Neuronal stem cell (in vitro differentiated cells): ENCODE measurements at regions not wholly inside any gene's neighbourhood (a gene's known extent, or its start where the extent isn't known, plus 50 kb on each side); places are given as distances from the start of the nearest gene placed in this dataset.

Experiments
- DNase-seq: peaks from one replicate; pipeline ENCODE4 v3.0.0-alpha.2; 2013; ENCODE audit warnings: low spot score
- H2AFZ ChIP-seq: one replicate; pipeline ENCODE4 v1.6.1; 2013; ENCODE audit warnings: mild to moderate bottlenecking, low read length, inconsistent platforms
- H2AK5ac ChIP-seq: 2 replicates; pipeline ENCODE4 v1.6.1; 2013; ENCODE audit warnings: low read depth, mild to moderate bottlenecking, inconsistent platforms, low read length, moderate library complexity, mixed read lengths
- H2BK120ac ChIP-seq: 2 replicates; pipeline ENCODE4 v1.6.1; 2013; ENCODE audit warnings: low read depth, mild to moderate bottlenecking, inconsistent platforms, low read length, moderate library complexity, mixed read lengths
- H2BK12ac ChIP-seq: one replicate; pipeline ENCODE4 v1.6.1; 2013; ENCODE audit warnings: low read length, inconsistent platforms
- H2BK15ac ChIP-seq: 2 replicates; pipeline ENCODE4 v1.6.1; 2013; ENCODE audit warnings: mild to moderate bottlenecking, low read length, inconsistent platforms, mixed read lengths
- H2BK5ac ChIP-seq: one replicate; pipeline ENCODE4 v1.6.1; 2013; ENCODE audit warnings: inconsistent platforms, mild to moderate bottlenecking, low read length, moderate library complexity
- H3K14ac ChIP-seq: one replicate; pipeline ENCODE4 v1.6.1; 2013; ENCODE audit warnings: low read length, inconsistent platforms
- H3K18ac ChIP-seq: 2 replicates; pipeline ENCODE4 v1.6.1; 2013; ENCODE audit warnings: low read length, inconsistent platforms
- H3K23ac ChIP-seq: 2 replicates; pipeline ENCODE4 v1.6.1; 2013; ENCODE audit warnings: low read depth, mild to moderate bottlenecking, mixed read lengths, low read length, inconsistent platforms; ENCODE audit not compliant: poor library complexity
- H3K27ac ChIP-seq: replicated peaks from 3 replicates; pipeline ENCODE4 v1.5.1; 2013; ENCODE audit warnings: low read length, inconsistent platforms
- H3K27me3 ChIP-seq, 3 experiments: 2 replicates each; pipeline ENCODE4 v1.6.1; 2013; ENCODE audit warnings: low read length in 3 of 3, mild to moderate bottlenecking in 2 of 3, inconsistent platforms in 1 of 3, low read depth in 1 of 3, mixed read lengths in 1 of 3, moderate library complexity in 1 of 3; ENCODE audit not compliant: control insufficient read depth in 3 of 3, insufficient read depth in 3 of 3
- H3K36me3 ChIP-seq, 2 donors: replicated peaks in 1 of 2; 2 replicates each; pipeline ENCODE4 v1.6.1; 2013; ENCODE audit warnings: low read length in 2 of 2; ENCODE audit not compliant: control insufficient read depth in 2 of 2, insufficient read depth in 2 of 2
- H3K4ac ChIP-seq: 2 replicates; pipeline ENCODE4 v1.6.1; 2013; ENCODE audit warnings: inconsistent platforms, mild to moderate bottlenecking, low read length, moderate library complexity
- H3K4me1 ChIP-seq, 2 donors: 1 replicate in 1 of 2; 2 replicates in 1 of 2; pipeline ENCODE4 v1.6.1; 2013; ENCODE audit warnings: low read length in 2 of 2, low read depth in 1 of 2; ENCODE audit not compliant: control insufficient read depth in 2 of 2, insufficient read depth in 1 of 2
- H3K4me2 ChIP-seq: one replicate; pipeline ENCODE4 v1.6.1; 2013; ENCODE audit warnings: mild to moderate bottlenecking, low read length, inconsistent platforms; ENCODE audit not compliant: insufficient read depth, poor library complexity, severe bottlenecking
- H3K4me3 ChIP-seq, 2 donors: 2 replicates each; pipeline ENCODE4 v1.5.1; 2013; ENCODE audit warnings: low read length in 2 of 2, mild to moderate bottlenecking in 2 of 2, inconsistent platforms in 1 of 2, moderate library complexity in 1 of 2
- H3K79me1 ChIP-seq: one replicate; pipeline ENCODE4 v1.6.1; 2013; ENCODE audit warnings: low read depth, mild to moderate bottlenecking, inconsistent platforms, low read length, moderate library complexity
- H3K9ac ChIP-seq: one replicate; pipeline ENCODE4 v1.6.1; 2013; ENCODE audit warnings: mild to moderate bottlenecking, low read depth, low read length, inconsistent platforms; ENCODE audit not compliant: poor library complexity
- H3K9me3 ChIP-seq, 2 donors: replicated peaks in 1 of 2; 2 replicates each; pipeline versions ENCODE3 to v1.6.1; 2013; ENCODE audit warnings: low read length in 2 of 2, mild to moderate bottlenecking in 2 of 2, inconsistent platforms in 1 of 2, low read depth in 1 of 2, mixed read lengths in 1 of 2, moderate library complexity in 1 of 2; ENCODE audit not compliant: control insufficient read depth in 2 of 2, insufficient read depth in 1 of 2
- H4K8ac ChIP-seq: one replicate; pipeline ENCODE4 v1.6.1; 2013; ENCODE audit warnings: low read depth, mild to moderate bottlenecking, inconsistent platforms, low read length, moderate library complexity
- H4K91ac ChIP-seq: one replicate; pipeline ENCODE4 v1.6.1; 2013; ENCODE audit warnings: low read length, low read depth, mild to moderate bottlenecking, inconsistent platforms; ENCODE audit not compliant: poor library complexity
- WGBS, 2 donors: extraction: QIAGEN DNeasy Blood & Tissue Kit; methylation state at CpG; one replicate each; pipeline ENCODE4 v1.1.7; 2013; ENCODE audit warnings: missing lambda C conversion rate in 2 of 2, mixed read lengths in 1 of 2; ENCODE audit not compliant: insufficient read length in 2 of 2, insufficient replicate concordance in 1 of 2; ENCODE audit errors: extremely low coverage in 2 of 2; 5-methylcytosine and 5-hydroxymethylcytosine counted together

DNA sequence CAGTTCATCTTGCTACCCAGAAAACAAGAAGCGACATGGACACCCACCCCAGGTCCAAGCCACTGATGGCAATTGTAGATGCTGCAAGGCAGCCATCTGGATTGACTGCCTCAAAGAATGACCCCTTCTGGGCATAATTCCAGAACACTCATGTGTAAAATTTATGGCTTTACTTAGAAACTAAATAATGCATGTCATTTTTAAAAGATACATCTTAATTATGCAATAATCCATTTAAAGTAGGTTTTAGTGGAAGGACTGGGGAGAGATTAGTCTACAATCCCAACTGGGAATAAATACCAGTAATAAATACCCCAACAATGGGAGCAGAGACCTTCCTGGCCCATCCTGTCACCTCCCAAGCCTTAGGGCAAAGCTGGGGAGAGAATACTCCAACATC, 247.7 kb downstream of the SS18 start:
- Histone ChIP-seq H3K4ac (no peak overlapping the region), H3K9ac (no peak overlapping the region), H3K27me3 (peaks cover 0 to 3% (median 0%) of the 10 kb centered on the region in 3 experiments), H2BK5ac (no peak overlapping the region), H2AFZ (no peak overlapping the region), H3K4me3 (no peak overlapping the region), H3K18ac (no peak overlapping the region), H3K9me3 (no peaks in the 10 kb centered on the region), H3K4me2 (no peak overlapping the region), H3K79me1 (no peaks in the 10 kb centered on the region), H2BK15ac (no peak overlapping the region), H3K4me1 (no peaks in the 10 kb centered on the region), H2AK5ac (no peak overlapping the region), H2BK12ac (no peak overlapping the region), H3K27ac (no peak overlapping the region), H3K14ac (no peak overlapping the region), H3K36me3 (no peaks in the 10 kb centered on the region), H4K8ac (no peak overlapping the region), H3K23ac (no peak overlapping the region), H4K91ac (no peak overlapping the region), H2BK120ac (no peak overlapping the region)
- DNase-seq: no peak
- WGBS, 2 donors: no CpG with 5 or more reads among the region's 1 CpG

DNA sequence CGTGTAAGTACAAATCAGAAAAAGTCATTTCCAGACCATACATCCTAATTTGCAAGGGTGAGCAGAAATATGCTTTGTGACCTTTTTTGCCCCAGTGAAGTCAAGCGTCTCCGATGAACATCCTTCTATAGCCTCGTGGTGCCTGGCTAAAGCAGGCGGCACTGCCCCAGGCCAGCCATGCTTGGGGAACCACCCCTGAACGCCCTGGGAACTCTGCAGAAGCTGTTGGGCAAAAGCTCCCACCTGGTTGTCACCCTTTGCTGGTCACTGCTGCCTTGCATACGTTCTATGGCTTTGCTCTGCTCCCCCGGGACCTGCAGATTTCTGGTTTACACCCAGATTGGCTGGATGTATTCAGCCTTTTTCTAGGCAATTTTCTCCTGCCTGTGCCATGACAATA, 256.4 kb downstream of the SS18 start:
- Histone ChIP-seq H3K4me2 (no peak overlapping the region), H3K9me3 (no peaks in the 10 kb centered on the region), H4K91ac (no peak overlapping the region), H2AK5ac (no peak overlapping the region), H2BK5ac (no peak overlapping the region), H3K23ac (no peak overlapping the region), H3K4me1 (no peaks in the 10 kb centered on the region), H2AFZ (no peak overlapping the region), H3K27me3 (no peaks in the 10 kb centered on the region), H4K8ac (no peak overlapping the region), H3K27ac (no peak overlapping the region), H3K4ac (no peak overlapping the region), H3K79me1 (no peaks in the 10 kb centered on the region), H3K36me3 (no peaks in the 10 kb centered on the region), H2BK15ac (no peak overlapping the region), H2BK120ac (no peak overlapping the region), H3K9ac (no peak overlapping the region), H3K14ac (no peak overlapping the region), H2BK12ac (no peak overlapping the region), H3K18ac (peak overlapping the region; percentile 32), H3K4me3 (no peak overlapping the region)
- no CpG with 5 or more reads among the region's 8 CpGs for WGBS, 2 donors
- no peak for DNase-seq

DNA sequence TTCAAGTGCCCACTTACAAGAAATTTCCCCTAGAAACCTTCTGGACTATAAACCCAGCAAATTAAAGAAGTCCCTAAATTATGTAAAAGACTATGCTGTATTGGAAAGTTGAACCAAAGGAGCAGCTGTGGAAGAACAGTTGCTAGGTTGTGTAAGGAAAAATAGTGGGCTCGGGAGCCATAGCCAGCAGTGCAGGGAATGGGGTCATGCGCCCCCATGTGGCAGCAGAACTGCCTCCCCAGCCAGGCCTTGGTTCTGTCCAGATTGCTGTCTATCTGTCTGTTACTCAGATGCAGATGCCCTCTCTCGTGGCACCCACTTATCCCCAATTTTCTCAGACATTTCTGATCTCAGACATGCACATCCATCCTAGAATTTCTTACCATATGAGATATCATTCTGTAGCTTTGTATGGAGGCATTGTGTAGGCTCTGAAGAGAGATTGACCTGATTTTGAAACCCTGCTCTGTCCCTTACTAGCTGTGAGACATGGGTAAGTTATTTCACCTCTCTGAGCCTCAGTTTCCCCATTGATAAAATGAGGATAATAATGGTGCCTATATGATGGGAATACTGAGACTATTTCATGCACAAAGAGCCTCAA, 258.3 kb downstream of the SS18 start:
- H3K27ac ChIP-seq: no peak overlapping the region
- no CpG with 5 or more reads among the region's 3 CpGs for WGBS, 2 donors
- no peak overlapping the region for H3K4me2 ChIP-seq
- peak; percentile 51 for DNase-seq
- no peak overlapping the region for H3K9ac ChIP-seq
- no peak overlapping the region for H4K8ac ChIP-seq
- H3K18ac ChIP-seq: no peak overlapping the region
- no peaks in the 10 kb centered on the region for H3K27me3 ChIP-seq
- H2BK120ac ChIP-seq: no peak overlapping the region
- no peak overlapping the region for H3K4ac ChIP-seq
- H3K4me1 ChIP-seq: peaks cover 2 to 3% of the 10 kb centered on the region in 2 donors
- H2AFZ ChIP-seq: no peak overlapping the region
- no peaks in the 10 kb centered on the region for H3K36me3 ChIP-seq
- no peaks in the 10 kb centered on the region for H3K79me1 ChIP-seq
- H3K9me3 ChIP-seq: no peaks in the 10 kb centered on the region
- no peak overlapping the region for H2AK5ac ChIP-seq
- H2BK5ac ChIP-seq: no peak overlapping the region
- H3K23ac ChIP-seq: no peak overlapping the region
- no peak overlapping the region for H2BK12ac ChIP-seq
- H3K14ac ChIP-seq: no peak overlapping the region
- no peak overlapping the region for H3K4me3 ChIP-seq
- H2BK15ac ChIP-seq: no peak overlapping the region
- H4K91ac ChIP-seq: no peak overlapping the region

DNA sequence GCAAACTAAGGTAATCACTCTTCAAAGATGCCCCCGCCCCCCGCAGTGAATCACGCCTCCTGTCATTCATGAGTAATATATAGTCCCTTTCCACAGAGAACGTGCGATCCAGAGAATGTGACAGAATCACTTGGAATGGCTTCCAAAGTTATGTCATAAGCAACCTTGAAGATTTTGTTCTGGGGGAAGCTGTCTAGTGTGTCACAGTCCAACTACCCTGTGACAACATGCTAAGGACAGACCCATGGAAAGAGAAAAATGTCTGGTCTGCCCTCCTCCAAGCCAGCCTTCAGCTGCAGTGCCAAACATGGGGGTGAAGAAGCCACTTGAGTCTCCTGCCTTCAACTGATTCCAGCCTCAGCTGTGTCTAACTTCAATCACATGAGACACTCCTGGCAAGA, 259.1 kb downstream of the SS18 start:
- H3K4ac ChIP-seq: no peak overlapping the region
- H3K4me3 ChIP-seq: no peak overlapping the region
- H3K4me2 ChIP-seq: no peak overlapping the region
- H2AFZ ChIP-seq: no peak overlapping the region
- no peak overlapping the region for H3K18ac ChIP-seq
- H2BK12ac ChIP-seq: no peak overlapping the region
- no peaks in the 10 kb centered on the region for H3K9me3 ChIP-seq
- no peaks in the 10 kb centered on the region for H3K27me3 ChIP-seq
- no peak overlapping the region for H3K27ac ChIP-seq
- H3K79me1 ChIP-seq: no peaks in the 10 kb centered on the region
- H3K23ac ChIP-seq: no peak overlapping the region
- no peak overlapping the region for H2BK5ac ChIP-seq
- H2BK120ac ChIP-seq: no peak overlapping the region
- H3K14ac ChIP-seq: no peak overlapping the region
- H2BK15ac ChIP-seq: no peak overlapping the region
- no peak overlapping the region for H4K8ac ChIP-seq
- H3K9ac ChIP-seq: no peak overlapping the region
- no peak overlapping the region for H2AK5ac ChIP-seq
- H3K36me3 ChIP-seq: no peaks in the 10 kb centered on the region
- WGBS, 2 donors: no CpG with 5 or more reads among the region's 5 CpGs
- peaks cover 4 to 6% of the 10 kb centered on the region in 2 donors for H3K4me1 ChIP-seq
- peak overlapping the region; percentile 9 for H4K91ac ChIP-seq
- no peak for DNase-seq
